OCI-LY1 (cell line): ENCODE measurements at regions not wholly inside any gene's neighbourhood (a gene's known extent, or its start where the extent isn't known, plus 50 kb on each side); places are given as distances from the start of the nearest gene placed in this dataset.

Experiments
- CTCF ChIP-seq: fragments of 200-600 bp; sonication (generic), shearing (Covaris generic); IDR thresholded peaks from 2 replicates; pipeline ENCODE4 v1.5.1; 2017; ENCODE audit warnings: mild to moderate bottlenecking, antibody characterized with exemption, low read length, moderate library complexity, mixed read lengths
- EZH2 ChIP-seq: fragments of 200-600 bp; sonication (generic), shearing (Covaris generic); IDR thresholded peaks from 2 replicates; pipeline ENCODE4 v1.8.0; 2017; ENCODE audit warnings: borderline replicate concordance, mixed run types, mild to moderate bottlenecking, antibody characterized with exemption, low read length, moderate library complexity, mixed read lengths

- TF ChIP-seq CTCF (no peak), EZH2 (no peak)
Measured at GRCh38 chr16:64468515-64469090, 653.3 kb downstream of the CDH11 start.
